ENCODE measurements at regions not wholly inside any gene's neighbourhood (a gene's known extent, or its start where the extent isn't known, plus 50 kb on each side); places are given as distances from the start of the nearest gene placed in this dataset.

DNA sequence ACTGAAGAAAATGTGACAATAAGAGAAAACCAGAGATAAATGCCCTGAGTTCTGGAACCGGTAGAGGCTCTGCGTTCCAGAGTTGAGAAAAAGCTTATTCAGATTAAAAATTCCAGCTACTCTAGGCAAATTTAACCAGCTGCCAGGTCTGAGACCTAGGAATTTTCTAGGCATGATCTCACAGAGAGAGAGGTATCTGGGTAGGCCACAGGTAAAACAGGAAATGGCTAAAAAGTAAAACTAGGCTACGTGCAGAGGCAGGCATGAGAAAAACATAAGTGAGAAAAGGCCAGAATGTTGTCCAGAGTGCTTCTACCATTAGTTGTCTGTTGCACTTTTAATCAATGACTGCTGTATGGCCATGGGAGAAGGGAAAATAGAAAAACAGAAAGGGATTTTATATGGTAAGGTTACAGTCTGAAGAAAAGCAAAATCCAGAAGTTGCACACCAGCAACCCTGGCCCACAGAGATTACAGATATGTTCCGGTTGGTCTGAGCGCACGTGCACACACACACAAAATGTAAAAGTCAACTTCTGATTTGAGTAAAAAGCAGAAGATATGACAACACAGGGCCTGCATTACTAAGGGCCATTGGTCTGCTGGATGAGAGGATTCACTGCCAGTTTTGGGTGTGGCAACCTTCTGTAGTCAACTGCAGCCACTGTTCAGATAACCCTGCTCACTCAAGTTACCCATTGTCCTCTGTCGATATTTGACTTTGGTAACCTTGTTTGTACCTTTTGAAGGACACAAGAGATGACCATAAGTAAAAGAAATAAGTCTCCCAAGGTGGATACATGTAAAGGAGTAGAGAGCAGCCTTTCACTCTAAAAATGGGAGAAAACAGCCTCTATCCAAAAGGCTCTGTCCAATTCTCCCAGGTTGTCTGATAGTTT is 266.0 kb downstream of the DTWD2 start:
- Histone ChIP-seq H3K4me1 (replicated peaks in 1 of 2) (no peaks in the 10 kb centered on the region), H3K4me3 (no peak overlapping the region), H3K27ac (no peak overlapping the region)
- 62 to 98% (median 75%) methylated on average over 1 to 7 of the region's 7 CpGs for WGBS, 10 experiments
- in situ Hi-C loops (cut with MboI; ENCODE audit: low pct_unique_long_range_greater_than_20kb in 2 of 9, low sequenced_read_pairs in 9 of 9, unreplicated experiment in 9 of 9) = no loop called here
- ATAC-seq (replicated peaks in 6 of 8) = peak in 2 of 8 experiments; percentile 28 to 70

DNA sequence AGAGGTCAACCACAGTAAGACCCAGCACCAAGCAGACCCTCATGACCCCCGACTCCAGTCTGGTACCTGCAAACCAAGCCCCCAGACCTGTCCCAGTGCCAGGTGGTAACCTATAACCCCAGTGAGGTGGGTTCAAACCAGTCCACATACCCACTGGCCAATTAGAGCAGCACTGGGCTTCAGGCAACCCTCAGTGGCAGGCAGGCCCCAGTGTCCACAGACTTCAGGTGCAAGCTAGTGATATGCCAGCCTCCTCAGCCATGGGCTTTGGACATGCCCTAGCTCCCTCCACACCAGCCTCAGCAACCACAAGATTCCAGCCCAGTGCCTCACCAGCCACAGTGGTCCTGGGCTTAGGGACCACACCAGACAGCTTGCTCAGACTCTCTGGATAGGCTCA is 276.6 kb downstream of the DTWD2 start:
- 0 to 83% methylated on average over 1 of the region's 1 CpG; no CpG with 5 or more reads in 8 of the 10 experiments for WGBS, 10 experiments
- in situ Hi-C loops (cut with MboI; ENCODE audit: low pct_unique_long_range_greater_than_20kb in 2 of 9, low sequenced_read_pairs in 9 of 9, unreplicated experiment in 9 of 9) = no loop called here
- Histone ChIP-seq H3K4me1 (replicated peaks in 1 of 2) (no peaks in the 10 kb centered on the region), H3K4me3 (no peak overlapping the region), H3K27ac (no peak overlapping the region)
- no peak for ATAC-seq (replicated peaks in 6 of 8)

DNA sequence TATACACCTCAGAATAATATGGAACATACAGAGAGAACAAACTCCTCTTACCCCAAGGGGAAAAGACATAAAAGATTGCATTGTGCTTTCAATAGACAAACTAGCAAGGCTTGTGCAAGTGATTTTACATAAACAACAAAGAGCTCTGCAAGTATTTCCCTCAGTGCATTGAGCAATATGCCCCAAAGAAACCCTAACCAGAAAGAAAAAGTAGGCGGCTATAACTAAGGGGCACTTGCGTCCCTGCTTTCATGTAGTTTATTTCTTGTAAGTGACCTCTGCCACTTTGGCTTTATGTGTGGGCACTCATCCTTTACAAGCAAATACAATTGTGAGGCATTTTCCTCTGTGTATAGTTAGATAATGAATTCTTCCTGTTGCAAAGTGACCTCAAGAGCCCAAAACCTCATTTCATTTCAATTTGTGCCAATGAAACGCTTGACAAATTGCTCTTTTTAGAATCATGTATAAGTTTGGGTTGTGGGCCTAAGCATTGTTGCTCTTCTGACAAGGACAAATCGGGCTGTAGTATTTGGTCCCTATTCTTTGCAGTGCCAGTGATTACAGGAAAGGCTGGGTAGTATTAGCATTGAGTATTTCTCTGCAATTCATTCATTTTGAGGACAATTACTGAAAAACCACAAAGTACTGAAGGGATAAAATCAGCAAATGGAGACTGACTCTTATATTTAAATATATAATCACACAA is 282.2 kb downstream of the DTWD2 start:
- no peak overlapping the region for H3K4me3 ChIP-seq
- ATAC-seq (replicated peaks in 6 of 8) = peak in 4 of 8 experiments; percentile 54 to 93 (median 87)
- 0 to 50% (median 21%) methylated on average over 1 to 4 of the region's 4 CpGs for WGBS, 10 experiments
- no peaks in the 10 kb centered on the region for H3K4me1 ChIP-seq (replicated peaks in 1 of 2)
- in situ Hi-C loops (cut with MboI; ENCODE audit: low pct_unique_long_range_greater_than_20kb in 2 of 9, low sequenced_read_pairs in 9 of 9, unreplicated experiment in 9 of 9) = no loop called here
- no peak overlapping the region for H3K27ac ChIP-seq

DNA sequence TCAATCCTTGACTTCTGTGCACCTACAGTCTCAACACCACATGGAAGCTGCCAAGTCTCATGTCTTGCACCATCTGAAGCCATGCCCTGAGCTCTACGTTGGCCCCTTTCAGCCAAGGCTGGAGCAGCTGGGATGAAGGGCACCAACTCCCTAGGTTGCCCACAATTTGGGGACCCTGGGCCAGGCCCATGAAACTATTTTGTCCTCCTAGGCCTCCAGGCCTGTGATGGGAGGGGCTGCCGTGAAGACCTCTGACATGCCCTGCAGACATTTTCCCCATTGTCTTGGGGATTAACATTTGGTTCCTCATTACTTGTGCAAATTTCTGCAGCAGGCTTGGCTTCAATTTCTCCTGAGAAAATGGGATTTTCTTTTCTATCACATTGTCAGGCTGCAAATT is 285.1 kb downstream of the DTWD2 start:
- Histone ChIP-seq H3K4me1 (replicated peaks in 1 of 2) (no peaks in the 10 kb centered on the region), H3K4me3 (no peak overlapping the region), H3K27ac (no peak overlapping the region)
- ATAC-seq (replicated peaks in 6 of 8) = no peak
- in situ Hi-C loops (cut with MboI; ENCODE audit: low pct_unique_long_range_greater_than_20kb in 2 of 9, low sequenced_read_pairs in 9 of 9, unreplicated experiment in 9 of 9) = no loop called here
- WGBS, 10 experiments = 0 to 80% (median 60%) methylated on average over 1 to 2 of the region's 2 CpGs; no CpG with 5 or more reads in 3 of the 10 experiments

DNA sequence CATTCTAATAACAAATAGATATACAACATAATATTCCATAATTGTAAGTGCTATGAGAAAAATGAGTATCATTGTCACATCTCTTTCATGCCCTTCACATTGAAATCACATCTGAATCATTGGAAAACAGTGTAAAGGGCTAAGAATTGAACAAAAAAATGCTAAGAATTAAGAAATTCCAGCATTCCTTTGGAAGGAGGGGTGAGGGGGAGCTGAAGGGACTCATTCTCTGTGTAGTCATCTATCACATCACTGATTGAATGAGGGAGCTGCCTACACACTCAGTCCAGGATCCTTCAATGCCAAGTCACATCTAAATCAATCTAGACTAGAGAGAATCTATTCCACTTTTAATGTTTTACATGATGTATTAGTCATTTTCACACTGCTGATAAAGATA is 286.6 kb downstream of the DTWD2 start:
- in situ Hi-C loops (cut with MboI; ENCODE audit: low pct_unique_long_range_greater_than_20kb in 2 of 9, low sequenced_read_pairs in 9 of 9, unreplicated experiment in 9 of 9) = no loop called here
- Histone ChIP-seq H3K27ac (no peak overlapping the region), H3K4me1 (replicated peaks in 1 of 2) (no peaks in the 10 kb centered on the region), H3K4me3 (no peak overlapping the region)
- ATAC-seq (replicated peaks in 6 of 8) = no peak

DNA sequence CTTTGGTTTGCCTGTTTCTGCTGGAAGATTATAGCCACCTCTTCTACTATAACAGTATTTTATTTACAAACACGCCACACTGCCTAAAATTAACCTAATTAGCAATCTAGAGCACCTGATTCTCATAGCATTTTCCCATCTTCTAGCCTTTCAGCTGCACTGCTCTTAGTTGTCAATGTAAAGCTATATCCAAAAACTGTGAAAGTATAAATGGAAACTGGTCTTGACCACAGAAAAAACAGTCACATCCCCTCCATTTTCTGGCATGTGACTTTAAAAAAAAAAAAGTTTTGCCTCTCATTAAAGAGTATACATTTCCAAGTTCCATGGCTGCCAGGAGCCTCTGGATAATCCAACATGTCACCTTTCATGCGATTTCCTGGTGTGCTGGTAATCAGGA is 287.8 kb downstream of the DTWD2 start:
- in situ Hi-C loops (cut with MboI; ENCODE audit: low pct_unique_long_range_greater_than_20kb in 2 of 9, low sequenced_read_pairs in 9 of 9, unreplicated experiment in 9 of 9) = no loop called here
- 0 to 95% (median 27%) methylated on average over 1 to 2 of the region's 2 CpGs; no CpG with 5 or more reads in 3 of the 10 experiments for WGBS, 10 experiments

DNA sequence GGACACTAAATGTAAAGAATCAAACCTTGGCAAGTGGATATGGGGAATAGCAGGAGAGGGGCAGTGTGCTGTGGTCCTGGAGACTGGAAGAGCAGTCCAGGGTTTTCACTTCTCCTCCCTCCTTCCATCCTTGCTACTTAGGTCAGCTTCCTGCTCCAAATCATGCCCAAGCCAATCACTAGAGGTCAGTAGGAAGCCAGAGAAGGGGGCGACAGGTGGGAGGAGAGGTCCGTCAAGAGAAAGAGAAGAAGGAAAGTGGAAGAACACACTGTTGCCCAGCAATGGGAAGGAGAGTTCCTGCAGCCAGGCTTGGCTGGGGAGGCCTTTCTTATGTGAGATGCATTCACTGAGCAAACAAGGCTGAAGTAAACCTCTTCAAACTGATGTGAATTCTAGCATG is 289.6 kb downstream of the DTWD2 start:
- no peaks in the 10 kb centered on the region for H3K4me1 ChIP-seq (replicated peaks in 1 of 2)
- in situ Hi-C loops (cut with MboI; ENCODE audit: low pct_unique_long_range_greater_than_20kb in 2 of 9, low sequenced_read_pairs in 9 of 9, unreplicated experiment in 9 of 9) = no loop called here
- ATAC-seq (replicated peaks in 6 of 8) = peak in 1 of 8 experiments; percentile 23
- H3K4me3 ChIP-seq = no peak overlapping the region
- H3K27ac ChIP-seq = no peak overlapping the region
- whole genome bisulfite sequencing, 10 experiments = 45 to 61% (median 60%) methylated on average over 1 to 2 of the region's 2 CpGs; no CpG with 5 or more reads in 6 of the 10 experiments

More for the DNA sequence above, 287.8 kb downstream of the DTWD2 start:
- Histone ChIP-seq H3K4me3 (no peak overlapping the region), H3K27ac (no peak overlapping the region), H3K4me1 (replicated peaks in 1 of 2) (no peaks in the 10 kb centered on the region)
- no peak for ATAC-seq (replicated peaks in 6 of 8)

DNA sequence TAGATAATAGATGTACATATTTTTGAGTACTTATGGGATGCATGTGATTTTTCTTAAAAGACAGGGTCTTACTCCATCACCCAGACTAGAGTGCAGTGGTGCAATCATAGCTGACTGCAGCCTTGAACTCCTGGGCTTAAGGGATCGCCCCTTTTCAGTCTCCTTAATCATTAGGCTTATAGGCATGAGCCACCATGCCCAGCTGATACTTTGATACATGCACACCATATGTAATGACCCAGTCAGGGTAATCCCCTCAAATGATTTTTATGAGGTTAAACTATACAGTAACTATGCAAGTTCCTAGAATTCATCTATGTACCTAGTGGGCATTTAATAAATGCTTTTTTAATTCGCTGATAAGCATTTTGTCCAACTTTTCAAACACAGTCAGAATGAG is 292.3 kb downstream of the DTWD2 start:
- no peak for ATAC-seq (replicated peaks in 6 of 8)
- Histone ChIP-seq H3K27ac (no peak overlapping the region), H3K4me3 (no peak overlapping the region), H3K4me1 (replicated peaks in 1 of 2) (no peaks in the 10 kb centered on the region)
- in situ Hi-C loops (cut with MboI; ENCODE audit: low pct_unique_long_range_greater_than_20kb in 2 of 9, low sequenced_read_pairs in 9 of 9, unreplicated experiment in 9 of 9) = no loop called here
- WGBS, 10 experiments = 0 to 100% (median 43%) methylated on average over 1 to 2 of the region's 2 CpGs; no CpG with 5 or more reads in 2 of the 10 experiments

DNA sequence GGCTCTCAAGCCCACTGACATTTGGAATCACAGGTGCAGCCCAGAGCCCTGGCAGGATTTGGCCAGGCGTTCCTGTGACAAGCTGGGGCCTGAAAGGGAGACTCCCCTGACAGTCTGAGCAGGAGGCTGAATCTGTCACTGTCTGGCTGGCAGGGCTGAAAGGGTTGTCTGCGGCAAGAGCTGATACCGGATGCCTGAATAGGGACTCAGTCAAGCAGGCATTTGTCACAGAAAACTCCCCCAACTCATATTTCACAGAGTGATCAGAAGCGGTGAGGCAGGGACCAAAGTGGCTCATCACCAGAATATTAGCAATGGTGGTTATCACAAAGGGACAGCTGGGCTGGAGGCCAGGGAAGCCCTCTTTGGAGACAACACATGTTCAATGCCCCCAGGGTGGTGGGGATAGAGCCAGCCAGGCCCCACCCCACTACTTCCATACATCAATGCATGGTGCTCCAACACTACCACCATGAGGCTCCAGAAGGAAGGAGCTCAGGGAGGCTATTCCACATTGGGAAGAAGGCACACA is 295.5 kb downstream of the DTWD2 start:
- Histone ChIP-seq H3K4me1 (replicated peaks in 1 of 2) (no peaks in the 10 kb centered on the region), H3K4me3 (no peak overlapping the region), H3K27ac (no peak overlapping the region)
- 20 to 89% (median 71%) methylated on average over 1 to 4 of the region's 4 CpGs; no CpG with 5 or more reads in 5 of the 10 experiments for WGBS, 10 experiments
- ATAC-seq (replicated peaks in 6 of 8) = peak in 6 of 8 experiments; percentile 25 to 88 (median 46)
- in situ Hi-C loops (cut with MboI; ENCODE audit: low pct_unique_long_range_greater_than_20kb in 2 of 9, low sequenced_read_pairs in 9 of 9, unreplicated experiment in 9 of 9) = no loop called here

DNA sequence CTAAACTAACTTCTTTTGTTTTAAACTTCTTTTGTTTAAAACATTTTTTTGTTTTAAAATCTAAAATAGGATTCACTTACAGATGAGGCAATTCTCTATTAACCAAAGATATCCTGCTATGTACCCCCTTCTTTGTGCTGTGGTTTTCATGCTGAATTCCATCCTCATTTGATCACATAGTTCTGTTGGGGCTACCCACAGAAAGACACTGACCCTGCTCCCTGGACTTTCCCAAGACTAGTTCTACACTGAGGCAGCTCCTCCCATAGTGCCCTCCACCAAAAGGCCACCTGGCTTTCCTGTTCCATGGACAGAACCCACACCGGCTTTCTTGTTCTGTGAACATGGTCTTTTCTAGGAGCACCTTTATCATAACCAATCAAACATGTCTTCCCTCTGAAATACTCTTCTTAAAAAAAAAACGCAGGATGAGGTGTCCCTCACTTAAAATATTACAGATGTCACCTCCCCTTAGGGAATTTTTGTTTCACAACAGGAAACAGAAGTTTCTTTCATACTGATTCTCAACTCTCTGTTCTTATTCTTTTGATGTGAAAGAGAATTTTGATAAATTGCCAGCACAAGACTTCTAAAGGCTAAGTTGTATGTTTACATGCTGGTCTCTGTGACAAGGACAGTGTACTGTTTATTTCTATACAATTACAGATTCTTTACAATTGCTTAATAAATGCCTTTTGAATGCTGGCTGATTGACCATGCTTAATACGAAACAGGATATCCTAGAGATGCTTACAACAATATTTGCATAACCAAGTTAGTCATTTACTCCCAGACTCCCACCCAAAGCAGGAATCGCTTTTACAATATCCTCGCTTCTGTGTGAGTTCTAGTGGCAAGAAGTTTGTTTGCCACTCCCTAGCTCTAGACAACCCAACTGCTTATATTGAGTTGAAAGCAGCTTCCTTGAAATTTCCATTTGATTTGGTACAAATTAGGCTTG is 300.4 kb downstream of the DTWD2 start:
- Histone ChIP-seq H3K4me3 (no peak overlapping the region), H3K4me1 (replicated peaks in 1 of 2) (no peaks in the 10 kb centered on the region), H3K27ac (no peak overlapping the region)
- in situ Hi-C loops (cut with MboI; ENCODE audit: low pct_unique_long_range_greater_than_20kb in 2 of 9, low sequenced_read_pairs in 9 of 9, unreplicated experiment in 9 of 9) = no loop called here
- ATAC-seq (replicated peaks in 6 of 8) = peak in 2 of 8 experiments; percentile 66 to 74
- 0 to 90% (median 78%) methylated on average over 2 to 5 of the region's 5 CpGs for WGBS, 10 experiments

DNA sequence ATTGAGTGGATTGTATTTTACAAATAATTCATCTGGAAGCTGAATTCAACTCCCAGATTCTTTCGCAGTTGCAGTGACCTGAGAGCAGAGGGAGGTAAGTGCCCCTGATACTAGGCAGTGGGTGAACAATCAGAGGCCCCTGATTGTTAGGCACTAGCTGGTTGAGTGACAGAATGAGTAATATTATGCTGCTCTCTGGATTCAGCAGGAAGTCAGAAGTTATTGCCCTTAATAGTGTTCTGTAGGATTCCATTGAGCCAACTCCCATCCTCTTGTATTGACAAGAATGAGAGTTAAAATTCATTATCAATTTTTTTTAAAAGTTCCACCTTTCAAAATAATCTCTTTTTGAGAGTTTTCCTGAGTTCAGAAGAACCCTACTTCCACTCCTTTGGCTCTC is 301.2 kb downstream of the DTWD2 start:
- Histone ChIP-seq H3K27ac (no peak overlapping the region), H3K4me1 (replicated peaks in 1 of 2) (no peaks in the 10 kb centered on the region), H3K4me3 (no peak overlapping the region)
- no peak for ATAC-seq (replicated peaks in 6 of 8)
- in situ Hi-C loops (cut with MboI; ENCODE audit: low pct_unique_long_range_greater_than_20kb in 2 of 9, low sequenced_read_pairs in 9 of 9, unreplicated experiment in 9 of 9) = no loop called here
- WGBS, 10 experiments = 86% methylated on average over 1 of the region's 1 CpG; no CpG with 5 or more reads in 8 of the 10 experiments

DNA sequence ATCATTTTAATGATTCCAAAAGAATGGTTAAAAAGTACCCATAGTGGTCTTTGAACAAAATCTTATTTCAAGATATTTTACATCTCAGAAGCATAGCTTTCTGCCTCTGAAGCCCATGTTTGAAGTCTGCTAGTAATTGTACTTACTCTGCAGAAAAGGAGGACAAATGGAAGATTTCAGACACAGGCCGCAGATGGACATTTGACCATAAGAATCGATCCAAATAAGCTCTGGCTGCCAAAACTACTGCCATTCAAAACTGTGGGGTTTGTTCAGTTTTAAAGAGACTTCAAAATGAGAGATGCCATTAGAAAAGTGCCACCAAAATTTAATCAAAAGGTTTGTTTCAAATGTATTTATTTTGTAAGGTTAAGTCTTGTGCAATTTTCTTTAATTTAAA is 306.7 kb downstream of the DTWD2 start:
- no peak for ATAC-seq (replicated peaks in 6 of 8)
- 49 to 100% (median 61%) methylated on average over 1 to 2 of the region's 2 CpGs; no CpG with 5 or more reads in 3 of the 10 experiments for WGBS, 10 experiments
- H3K4me3 ChIP-seq = no peak overlapping the region
- no peaks in the 10 kb centered on the region for H3K4me1 ChIP-seq (replicated peaks in 1 of 2)
- H3K27ac ChIP-seq = no peak overlapping the region
- in situ Hi-C loops (cut with MboI; ENCODE audit: low pct_unique_long_range_greater_than_20kb in 2 of 9, low sequenced_read_pairs in 9 of 9, unreplicated experiment in 9 of 9) = no loop called here

Measured in motor neuron (in vitro differentiated cells).